PFSK-1 (cell line): ENCODE measurements at regions not wholly inside any gene's neighbourhood (a gene's known extent, or its start where the extent isn't known, plus 50 kb on each side); places are given as distances from the start of the nearest gene placed in this dataset.

ENCODE experiments used
- FOXP2 ChIP-seq: optimal IDR thresholded peaks from 2 replicates; pipeline ENCODE3; 2011; ENCODE audit warnings: borderline replicate concordance, control low read depth, inconsistent platforms; ENCODE audit not compliant: insufficient read depth; ENCODE audit errors: extremely low read length, extremely low read depth
- POLR2AphosphoS5 ChIP-seq: IDR thresholded peaks from 2 replicates; pipeline ENCODE4 v1.6.1; 2012; ENCODE audit warnings: low read depth, mild to moderate bottlenecking, control low read depth, low read length, moderate library complexity
- SIN3A ChIP-seq: IDR thresholded peaks from 2 replicates; pipeline ENCODE4 v1.6.1; 2012; ENCODE audit warnings: mild to moderate bottlenecking, low read length, moderate library complexity, borderline replicate concordance; ENCODE audit not compliant: insufficient read depth
- TAF1 ChIP-seq: IDR thresholded peaks from 2 replicates; pipeline ENCODE4 v1.6.1; 2012; ENCODE audit warnings: low read length, control low read depth, borderline replicate concordance; ENCODE audit not compliant: insufficient read depth
- TF ChIP-seq, protein P1 (sequence below), 2 experiments: IDR thresholded peaks; 2 replicates each; pipeline versions ENCODE4 v1.6.1 to v1.8.0; 2011 to 2012; ENCODE audit warnings: low read depth in 2 of 2, low read length in 2 of 2, control low read depth in 1 of 2, inconsistent platforms in 1 of 2, mild to moderate bottlenecking in 1 of 2, moderate library complexity in 1 of 2; ENCODE audit not compliant: insufficient read depth in 1 of 2

DNA sequence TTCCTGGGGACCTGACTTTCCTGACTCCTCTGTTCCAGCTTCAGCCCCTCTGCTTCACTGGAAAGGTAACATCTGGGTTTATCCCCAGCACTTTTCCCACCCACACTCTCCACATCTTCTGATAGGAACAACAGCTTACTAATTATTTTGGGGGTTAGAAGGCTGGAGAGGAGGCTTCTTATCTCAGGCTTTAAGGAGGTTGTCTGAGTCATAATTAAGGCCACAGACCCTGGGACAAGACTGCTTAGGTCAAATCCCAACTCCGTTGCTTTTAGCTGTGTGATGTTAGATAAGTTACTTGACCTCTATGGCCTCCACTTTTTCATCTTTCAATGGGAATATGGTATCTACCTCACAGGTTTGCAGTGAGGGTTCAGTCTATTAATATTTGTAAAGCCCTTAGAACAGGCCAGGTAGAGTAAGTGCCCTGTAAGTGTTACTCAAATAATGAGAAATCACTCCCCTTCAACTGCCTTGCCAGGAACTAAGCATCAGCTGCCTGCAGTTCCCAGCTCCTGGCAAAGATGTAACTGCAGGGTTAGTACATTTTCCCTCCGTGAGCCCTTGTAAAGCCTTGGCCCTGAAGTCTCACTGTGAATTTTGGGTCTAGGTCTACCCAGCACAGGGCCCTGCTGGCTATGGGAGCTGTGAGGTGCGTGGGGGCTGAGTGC, 123.6 kb downstream of the MTX2 start:
- TF ChIP-seq, protein P1, sequence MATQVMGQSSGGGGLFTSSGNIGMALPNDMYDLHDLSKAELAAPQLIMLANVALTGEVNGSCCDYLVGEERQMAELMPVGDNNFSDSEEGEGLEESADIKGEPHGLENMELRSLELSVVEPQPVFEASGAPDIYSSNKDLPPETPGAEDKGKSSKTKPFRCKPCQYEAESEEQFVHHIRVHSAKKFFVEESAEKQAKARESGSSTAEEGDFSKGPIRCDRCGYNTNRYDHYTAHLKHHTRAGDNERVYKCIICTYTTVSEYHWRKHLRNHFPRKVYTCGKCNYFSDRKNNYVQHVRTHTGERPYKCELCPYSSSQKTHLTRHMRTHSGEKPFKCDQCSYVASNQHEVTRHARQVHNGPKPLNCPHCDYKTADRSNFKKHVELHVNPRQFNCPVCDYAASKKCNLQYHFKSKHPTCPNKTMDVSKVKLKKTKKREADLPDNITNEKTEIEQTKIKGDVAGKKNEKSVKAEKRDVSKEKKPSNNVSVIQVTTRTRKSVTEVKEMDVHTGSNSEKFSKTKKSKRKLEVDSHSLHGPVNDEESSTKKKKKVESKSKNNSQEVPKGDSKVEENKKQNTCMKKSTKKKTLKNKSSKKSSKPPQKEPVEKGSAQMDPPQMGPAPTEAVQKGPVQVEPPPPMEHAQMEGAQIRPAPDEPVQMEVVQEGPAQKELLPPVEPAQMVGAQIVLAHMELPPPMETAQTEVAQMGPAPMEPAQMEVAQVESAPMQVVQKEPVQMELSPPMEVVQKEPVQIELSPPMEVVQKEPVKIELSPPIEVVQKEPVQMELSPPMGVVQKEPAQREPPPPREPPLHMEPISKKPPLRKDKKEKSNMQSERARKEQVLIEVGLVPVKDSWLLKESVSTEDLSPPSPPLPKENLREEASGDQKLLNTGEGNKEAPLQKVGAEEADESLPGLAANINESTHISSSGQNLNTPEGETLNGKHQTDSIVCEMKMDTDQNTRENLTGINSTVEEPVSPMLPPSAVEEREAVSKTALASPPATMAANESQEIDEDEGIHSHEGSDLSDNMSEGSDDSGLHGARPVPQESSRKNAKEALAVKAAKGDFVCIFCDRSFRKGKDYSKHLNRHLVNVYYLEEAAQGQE (IDR thresholded peaks at IDR 0.05; ENCODE audit: insufficient read depth in 1 of 2, low read depth in 2 of 2, low read length in 2 of 2), result no peak
- TF ChIP-seq TAF1, result no peak
- TF ChIP-seq POLR2AphosphoS5, result no peak
- no peak for TF ChIP-seq SIN3A
- no peak for TF ChIP-seq FOXP2

DNA sequence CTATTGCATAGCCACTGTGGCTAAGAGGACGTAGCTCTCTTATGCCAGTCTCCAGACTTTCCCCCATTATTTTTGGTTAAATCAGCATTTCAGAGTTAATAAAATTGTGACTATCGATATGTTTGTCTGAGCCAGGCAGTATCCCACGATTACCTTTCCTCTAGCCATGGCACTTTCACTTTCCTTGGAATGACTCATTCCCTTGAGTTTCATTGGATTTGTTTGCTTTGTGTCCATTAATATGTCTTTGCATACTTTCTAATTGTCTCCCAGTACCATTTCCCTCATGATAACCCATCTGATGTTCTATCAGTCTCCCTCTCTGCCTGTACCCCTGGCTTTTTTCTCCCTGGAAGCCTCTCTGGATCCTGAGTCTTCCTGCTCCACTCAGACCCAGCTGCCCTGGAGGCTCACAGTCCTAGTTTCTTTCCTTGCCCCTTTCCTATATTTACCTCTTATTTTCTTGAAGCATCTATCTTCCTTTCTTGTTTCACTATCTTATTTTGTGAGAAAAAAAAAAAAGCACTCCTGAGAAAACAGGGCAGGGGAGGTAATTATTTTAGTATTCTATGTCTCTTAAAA, 126.1 kb downstream of the MTX2 start:
- TF ChIP-seq SIN3A (no peak), TAF1 (no peak), FOXP2 (no peak), POLR2AphosphoS5 (no peak)
- TF ChIP-seq, protein P1 (IDR thresholded peaks at IDR 0.05; ENCODE audit: insufficient read depth in 1 of 2, low read depth in 2 of 2, low read length in 2 of 2), result no peak

DNA sequence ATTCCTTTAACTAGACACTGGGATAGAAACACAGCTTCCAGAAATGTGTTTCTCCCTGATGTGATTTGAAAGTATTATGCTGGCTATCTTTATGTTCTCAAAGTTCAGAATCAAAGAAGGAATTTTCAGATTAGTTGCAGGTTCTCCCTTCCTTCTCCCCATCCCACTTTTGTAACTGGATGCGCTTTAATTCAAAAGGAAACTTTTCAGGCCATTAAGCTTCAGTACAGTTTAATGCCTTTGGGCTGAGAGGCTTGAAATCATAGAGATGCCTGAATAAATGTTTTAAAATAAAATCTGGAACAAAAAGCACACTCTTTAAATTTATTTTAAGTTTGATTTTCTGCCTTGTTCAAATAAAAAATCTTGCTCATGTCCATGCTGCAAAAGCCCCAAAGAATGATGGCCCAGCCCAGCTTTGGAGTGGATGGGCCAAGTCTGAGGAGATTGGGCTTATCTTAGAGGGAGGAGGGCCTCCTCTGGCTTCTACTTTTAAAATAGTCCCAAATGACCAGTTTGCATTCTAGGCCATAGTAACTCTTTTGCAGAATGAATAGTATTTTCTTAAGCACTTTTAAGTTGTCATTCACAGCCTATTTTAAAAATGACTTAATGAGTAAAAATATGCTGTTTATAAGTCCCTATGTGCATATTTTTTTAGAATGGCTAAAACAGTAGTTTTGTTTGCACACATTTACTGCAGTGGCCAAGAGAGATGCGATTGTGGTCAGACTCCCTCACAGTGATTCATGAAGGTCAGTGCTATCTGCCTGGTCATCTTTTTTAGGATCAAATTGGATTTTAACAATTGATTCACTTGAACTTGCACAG, 129.2 kb downstream of the MTX2 start:
- no peak for TF ChIP-seq SIN3A
- no peak for TF ChIP-seq POLR2AphosphoS5
- no peak for TF ChIP-seq FOXP2

DNA sequence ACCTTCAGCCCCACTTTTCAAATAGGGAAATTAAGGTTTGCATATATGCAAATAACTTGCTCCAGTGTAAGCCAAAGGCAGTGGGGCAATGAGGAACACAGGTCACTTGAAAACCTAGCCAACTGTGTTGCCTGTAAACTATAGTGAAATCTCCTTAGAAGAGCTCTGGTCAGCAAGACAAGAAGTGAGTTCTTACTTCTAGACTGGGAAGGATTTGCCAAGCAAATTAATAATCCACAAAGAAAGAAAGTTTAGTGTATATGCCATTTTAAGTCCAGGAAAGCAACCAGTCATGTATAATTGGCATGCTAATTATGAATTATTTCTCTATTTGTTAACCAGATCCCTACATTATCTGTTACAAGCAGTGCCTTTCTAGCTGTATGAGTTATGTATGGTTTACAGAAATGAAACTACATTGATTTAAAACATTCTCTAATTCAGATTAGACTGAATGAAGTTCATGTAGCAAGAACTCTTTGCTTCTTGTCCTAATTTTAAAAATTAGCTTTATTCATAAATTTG, 129.9 kb downstream of the MTX2 start:
- TF ChIP-seq FOXP2, result no peak
- TF ChIP-seq POLR2AphosphoS5, result no peak
- TF ChIP-seq, protein P1 (IDR thresholded peaks at IDR 0.05; ENCODE audit: insufficient read depth in 1 of 2, low read depth in 2 of 2, low read length in 2 of 2), result no peak
- no peak for TF ChIP-seq SIN3A
- no peak for TF ChIP-seq TAF1

DNA sequence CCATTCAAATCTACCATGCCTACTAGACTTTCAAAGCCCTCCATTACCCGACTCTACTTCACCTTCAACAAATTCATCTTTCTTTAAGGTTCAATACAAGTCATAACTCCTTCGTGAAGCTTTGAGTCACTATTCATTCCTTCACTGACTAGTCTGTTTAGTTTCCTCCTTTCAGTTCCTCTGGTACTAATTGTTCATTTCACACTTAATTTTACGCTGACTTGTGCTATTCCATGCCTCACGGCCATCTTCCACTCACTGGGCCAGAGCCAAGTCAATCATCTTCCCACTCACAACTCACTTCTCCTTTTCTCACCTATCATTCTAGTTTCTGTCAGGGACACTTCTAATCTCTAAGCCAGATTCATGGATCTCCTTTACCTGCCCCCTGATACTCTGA, 136.2 kb downstream of the MTX2 start:
- no peak for TF ChIP-seq FOXP2
- TF ChIP-seq, protein P1 (IDR thresholded peaks at IDR 0.05; ENCODE audit: insufficient read depth in 1 of 2, low read depth in 2 of 2, low read length in 2 of 2), result no peak
- no peak for TF ChIP-seq POLR2AphosphoS5
- TF ChIP-seq SIN3A, result no peak
- TF ChIP-seq TAF1, result no peak
